Gastroesophageal sphincter (tissue), 4 donors: ENCODE measurements at regions not wholly inside any gene's neighbourhood (a gene's known extent, or its start where the extent isn't known, plus 50 kb on each side); places are given as distances from the start of the nearest gene placed in this dataset.
"Not testable (repeated sequence)": the region's sequence is repeated elsewhere in the genome, so short reads cannot be mapped to it uniquely, and the experiment has no call there.

ENCODE experiments used
- ATAC-seq: fragments of 150-250 bp; one replicate; pipeline ENCODE4 v1.9.1; 2016; ENCODE audit warnings: mild to moderate bottlenecking, moderate library complexity
- H3K27ac ChIP-seq, 4 donors: fragments of 200-600 bp; sonication (generic) in 3 of 4; 1 replicate in 3 of 4; 2 replicates in 1 of 4; pipeline ENCODE4 v1.5.1; 2016 to 2019
- H3K27me3 ChIP-seq: fragments of 200-600 bp; sonication (generic); one replicate; pipeline ENCODE4 v1.5.1; 2019
- H3K36me3 ChIP-seq, 2 donors: fragments of 200-600 bp; sonication (generic); one replicate each; pipeline ENCODE4 v1.5.1; 2019; ENCODE audit warnings: control low read depth in 1 of 2
- H3K4me1 ChIP-seq, 3 donors: fragments of 200-600 bp; sonication (generic); 1 replicate in 2 of 3; 2 replicates in 1 of 3; pipeline ENCODE4 v1.5.1; 2016 to 2019; ENCODE audit warnings: control low read depth in 2 of 3
- H3K4me3 ChIP-seq, 2 donors: fragments of 200-600 bp; sonication (generic); one replicate each; pipeline ENCODE4 v1.5.1; 2019; ENCODE audit warnings: mild to moderate bottlenecking in 1 of 2, moderate library complexity in 1 of 2
- H3K9me3 ChIP-seq, 3 donors: fragments of 200-600 bp; sonication (generic); one replicate each; pipeline ENCODE4 v1.5.1; 2017 to 2019; ENCODE audit warnings: control low read depth in 2 of 3
- EP300 ChIP-seq: sonication (generic); formaldehyde crosslinking; IDR thresholded peaks from one replicate; pipeline ENCODE4 v1.6.1; 2017; ENCODE audit warnings: antibody characterized with exemption, mild to moderate bottlenecking
- POLR2A ChIP-seq, 2 donors: fragments of 450-650 bp; IDR thresholded peaks; one replicate each; pipeline ENCODE4 v1.6.1; 2017; ENCODE audit warnings: antibody characterized with exemption in 2 of 2, mild to moderate bottlenecking in 2 of 2, moderate library complexity in 1 of 2
- POLR2AphosphoS5 ChIP-seq: sonication (generic); formaldehyde crosslinking; IDR thresholded peaks from one replicate; pipeline ENCODE4 v1.6.1; 2017; ENCODE audit warnings: antibody characterized with exemption
- WGBS, 2 donors: methylation state at CpG; one replicate each; pipeline ENCODE4 v1.1.5; 2018; ENCODE audit warnings: low coverage in 1 of 2; 5-methylcytosine and 5-hydroxymethylcytosine counted together
- TF ChIP-seq, protein P1 (sequence below), 4 experiments: fragments of 200-600 bp in 2 of 4; fragments of 450-650 bp in 2 of 4; sonication (generic) in 1 of 4; IDR thresholded peaks; one replicate each; pipeline ENCODE4 v1.5.1; 2017 to 2019; ENCODE audit warnings: antibody characterized with exemption in 4 of 4, mild to moderate bottlenecking in 2 of 4, moderate library complexity in 2 of 4

DNA sequence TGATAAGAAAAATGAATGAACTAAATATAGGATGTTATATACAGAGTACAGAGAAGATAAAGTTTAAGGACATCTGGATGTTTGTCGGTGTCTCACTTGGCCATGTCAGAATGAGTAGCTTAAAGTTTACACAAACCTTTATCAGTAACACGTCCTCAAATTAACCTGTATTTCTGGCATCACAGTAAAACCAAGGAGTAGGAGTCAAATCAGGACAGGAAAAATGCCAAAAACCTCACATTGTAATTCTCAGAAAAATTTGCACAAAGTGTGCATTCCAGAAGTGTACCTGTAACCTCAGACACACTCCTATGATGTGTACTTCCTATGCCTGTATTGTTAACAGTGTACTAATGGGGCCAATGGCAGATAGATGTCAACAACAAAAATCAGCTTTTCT, 139.3 kb downstream of the SMC2 start:
- Histone ChIP-seq H3K27ac (no peak overlapping the region), H3K4me1 (no peaks in the 10 kb centered on the region), H3K36me3 (no peaks in the 10 kb centered on the region), H3K27me3 (no peaks in the 10 kb centered on the region), H3K9me3 (peaks cover 0 to 12% (median 0%) of the 10 kb centered on the region in 3 donors), H3K4me3 (no peak overlapping the region)
- TF ChIP-seq POLR2A (IDR thresholded peaks at IDR 0.05) (no peak), POLR2AphosphoS5 (no peak)
- 0 to 17% methylated on average over 2 of the region's 2 CpGs for WGBS, 2 donors
- no peak for ATAC-seq

DNA sequence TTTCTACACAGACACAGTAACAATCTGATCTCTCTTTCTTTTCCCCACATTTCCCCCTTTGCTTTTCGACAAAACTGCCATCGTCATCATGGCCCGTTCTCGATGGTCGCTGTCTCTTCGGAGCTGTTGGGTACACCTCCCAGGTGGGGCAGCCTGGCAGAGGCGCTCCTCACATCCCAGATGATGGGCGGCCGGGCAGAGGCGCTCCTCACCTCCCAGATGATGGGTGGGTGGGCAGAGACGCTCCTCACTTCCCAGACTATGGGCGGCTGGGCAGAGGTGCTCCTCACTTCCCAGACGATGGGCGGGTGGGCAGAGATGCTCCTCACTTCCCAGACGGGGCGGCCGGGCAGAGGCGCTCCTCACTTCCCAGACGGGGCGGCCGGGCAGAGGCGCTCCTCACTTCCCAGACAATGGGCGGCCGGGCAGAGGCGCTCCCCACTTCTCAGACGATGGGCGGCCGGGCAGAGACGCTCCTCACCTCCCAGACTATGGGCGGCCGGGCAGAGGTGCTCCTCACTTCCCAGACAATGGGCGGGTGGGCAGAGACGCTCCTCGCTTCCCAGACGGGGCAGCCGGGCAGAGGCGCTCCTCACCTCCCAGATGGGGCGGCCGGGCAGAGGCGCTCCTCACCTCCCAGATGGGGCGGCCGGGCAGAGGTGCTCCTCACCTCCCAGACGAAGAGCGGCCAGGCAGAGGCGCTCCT, 140.7 kb downstream of the SMC2 start:
- not testable (repeated sequence) for H3K27me3 ChIP-seq, ATAC-seq, H3K36me3 ChIP-seq, H3K27ac ChIP-seq, H3K4me3 ChIP-seq, H3K4me1 ChIP-seq
- WGBS, 2 donors, result no CpG with 5 or more reads among the region's 45 CpGs
- peaks cover 0 to 12% (median 0%) of the 10 kb centered on the region in 3 donors for H3K9me3 ChIP-seq

DNA sequence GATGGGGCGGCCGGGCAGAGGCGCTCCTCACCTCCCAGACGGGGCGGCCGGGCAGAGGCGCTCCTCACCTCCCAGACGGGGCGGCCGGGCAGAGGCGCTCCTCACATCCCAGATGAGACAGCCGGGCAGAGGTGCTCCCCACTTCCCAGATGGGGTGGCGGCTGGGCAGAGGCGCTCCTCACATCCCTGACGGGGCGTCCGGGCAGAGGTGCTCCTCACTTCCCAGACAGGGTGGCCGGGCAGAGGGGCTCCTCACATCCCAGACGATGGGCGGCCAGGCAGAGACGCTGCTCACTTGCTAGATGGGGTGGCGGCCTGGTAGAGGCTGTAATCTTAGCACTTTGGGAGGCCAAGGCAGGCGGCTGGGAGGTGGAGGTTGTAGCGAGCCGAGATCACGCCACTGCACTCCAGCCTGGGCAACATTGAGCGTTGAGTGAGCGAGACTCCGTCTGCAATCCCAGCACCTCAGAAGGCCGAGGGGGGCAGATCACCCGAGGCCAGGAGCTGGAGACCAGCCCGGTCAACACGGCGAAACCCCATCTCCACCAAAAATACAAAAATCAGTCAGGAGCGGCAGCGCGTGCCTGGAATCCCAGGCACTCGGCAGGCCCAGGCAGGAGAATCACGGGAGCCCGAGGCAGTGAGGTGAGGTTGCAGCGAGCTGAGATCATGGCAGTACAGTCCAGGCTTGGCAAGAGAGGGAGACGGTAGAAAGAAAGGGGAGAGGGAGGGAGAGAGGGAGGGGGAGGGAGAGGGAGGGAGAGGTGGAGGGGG, 141.4 kb downstream of the SMC2 start:
- H3K36me3 ChIP-seq, H3K27me3 ChIP-seq, H3K27ac ChIP-seq, H3K4me3 ChIP-seq, ATAC-seq, H3K4me1 ChIP-seq: not testable (repeated sequence)
- 72 to 85% methylated on average over 2 to 4 of the region's 42 CpGs for WGBS, 2 donors
- H3K9me3 ChIP-seq, result peaks cover 0 to 12% (median 0%) of the 10 kb centered on the region in 3 donors

DNA sequence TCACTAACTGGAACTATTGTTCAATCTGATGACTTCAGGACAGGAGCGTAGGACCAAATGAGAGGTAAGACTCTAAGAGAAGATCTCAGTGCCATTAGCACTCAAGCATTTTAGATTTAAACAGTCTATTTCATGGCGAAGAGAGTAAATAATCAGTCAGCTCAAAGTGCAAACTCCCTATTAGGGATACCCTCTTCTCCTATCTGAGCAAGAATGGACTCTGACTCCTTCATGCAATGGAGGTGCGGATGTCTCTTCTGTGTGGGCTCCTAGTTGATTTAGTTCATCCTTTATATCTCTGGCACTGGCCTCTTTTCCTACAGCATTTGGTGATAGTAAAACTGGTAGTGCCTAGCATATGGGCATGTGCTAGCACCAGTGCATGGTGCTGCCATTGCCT, 144.6 kb downstream of the SMC2 start:
- H3K4me3 ChIP-seq, result no peak overlapping the region
- TF ChIP-seq EP300 (no peak), POLR2AphosphoS5 (no peak), POLR2A (IDR thresholded peaks at IDR 0.05) (no peak)
- TF ChIP-seq, protein P1, sequence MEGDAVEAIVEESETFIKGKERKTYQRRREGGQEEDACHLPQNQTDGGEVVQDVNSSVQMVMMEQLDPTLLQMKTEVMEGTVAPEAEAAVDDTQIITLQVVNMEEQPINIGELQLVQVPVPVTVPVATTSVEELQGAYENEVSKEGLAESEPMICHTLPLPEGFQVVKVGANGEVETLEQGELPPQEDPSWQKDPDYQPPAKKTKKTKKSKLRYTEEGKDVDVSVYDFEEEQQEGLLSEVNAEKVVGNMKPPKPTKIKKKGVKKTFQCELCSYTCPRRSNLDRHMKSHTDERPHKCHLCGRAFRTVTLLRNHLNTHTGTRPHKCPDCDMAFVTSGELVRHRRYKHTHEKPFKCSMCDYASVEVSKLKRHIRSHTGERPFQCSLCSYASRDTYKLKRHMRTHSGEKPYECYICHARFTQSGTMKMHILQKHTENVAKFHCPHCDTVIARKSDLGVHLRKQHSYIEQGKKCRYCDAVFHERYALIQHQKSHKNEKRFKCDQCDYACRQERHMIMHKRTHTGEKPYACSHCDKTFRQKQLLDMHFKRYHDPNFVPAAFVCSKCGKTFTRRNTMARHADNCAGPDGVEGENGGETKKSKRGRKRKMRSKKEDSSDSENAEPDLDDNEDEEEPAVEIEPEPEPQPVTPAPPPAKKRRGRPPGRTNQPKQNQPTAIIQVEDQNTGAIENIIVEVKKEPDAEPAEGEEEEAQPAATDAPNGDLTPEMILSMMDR (IDR thresholded peaks at IDR 0.05), result no peak
- H3K27me3 ChIP-seq, result no peaks in the 10 kb centered on the region
- H3K36me3 ChIP-seq, result no peaks in the 10 kb centered on the region
- peaks cover 0 to 12% (median 0%) of the 10 kb centered on the region in 3 donors for H3K9me3 ChIP-seq
- no peak overlapping the region for H3K27ac ChIP-seq
- no peak for ATAC-seq
- WGBS, 2 donors, result 64 to 65% methylated on average over 3 of the region's 3 CpGs
- H3K4me1 ChIP-seq, result no peaks in the 10 kb centered on the region

DNA sequence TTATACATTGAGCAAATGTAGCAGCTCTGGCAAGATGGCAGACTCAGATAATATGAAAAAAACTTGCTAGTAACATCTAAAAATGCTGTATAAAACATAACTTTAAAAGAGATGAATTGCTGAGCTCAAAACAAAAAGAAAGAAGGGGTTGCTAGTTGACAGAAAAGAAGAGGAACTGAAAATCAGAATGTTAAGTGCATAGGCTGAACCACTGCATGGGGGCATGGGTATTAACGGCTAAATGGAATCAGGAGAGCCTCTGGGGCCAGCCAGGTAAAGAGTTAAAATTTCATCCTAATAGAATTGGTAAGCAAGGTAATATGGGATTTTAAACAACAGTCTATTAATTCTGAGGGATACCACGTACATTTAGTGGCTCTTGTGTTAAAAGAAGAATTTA, 146.8 kb downstream of the SMC2 start:
- TF ChIP-seq, protein P1 (IDR thresholded peaks at IDR 0.05), result no peak
- TF ChIP-seq POLR2AphosphoS5 (no peak), POLR2A (IDR thresholded peaks at IDR 0.05) (no peak), EP300 (no peak)
- Histone ChIP-seq H3K36me3 (no peaks in the 10 kb centered on the region), H3K4me1 (no peaks in the 10 kb centered on the region), H3K9me3 (no peaks in the 10 kb centered on the region), H3K27ac (no peak overlapping the region), H3K27me3 (no peaks in the 10 kb centered on the region), H3K4me3 (no peak overlapping the region)
- WGBS, 2 donors, result 58 to 60% methylated on average over 2 of the region's 2 CpGs
- no peak for ATAC-seq

DNA sequence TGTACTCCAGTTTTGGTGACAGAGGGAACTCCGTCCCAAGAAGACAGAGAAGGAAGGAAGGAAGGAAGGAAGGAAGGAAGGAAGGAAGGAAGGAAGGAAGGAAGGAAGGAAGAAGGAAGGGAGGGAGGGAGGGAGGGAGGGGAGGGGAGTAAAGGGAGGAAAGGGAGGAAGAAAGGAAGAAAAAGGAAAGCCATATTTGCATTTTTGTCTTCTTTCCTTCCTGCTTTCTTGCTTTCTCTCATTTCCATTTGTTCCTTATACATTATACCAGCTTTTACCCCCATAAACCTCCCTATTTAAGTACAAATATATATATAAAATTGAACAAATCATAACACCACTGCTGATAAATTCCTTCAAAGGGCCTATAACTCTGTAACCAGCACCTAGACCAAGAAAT, 151.8 kb downstream of the SMC2 start:
- TF ChIP-seq, protein P1 (IDR thresholded peaks at IDR 0.05), result no peak
- TF ChIP-seq POLR2A (IDR thresholded peaks at IDR 0.05), result no peak
- TF ChIP-seq EP300, result no peak
- no peak for TF ChIP-seq POLR2AphosphoS5
- no peaks in the 10 kb centered on the region for H3K9me3 ChIP-seq
- H3K36me3 ChIP-seq, result no peaks in the 10 kb centered on the region
- ATAC-seq, result no peak
- no peak overlapping the region for H3K4me3 ChIP-seq
- no peaks in the 10 kb centered on the region for H3K27me3 ChIP-seq
- H3K4me1 ChIP-seq, result no peaks in the 10 kb centered on the region
- 83% methylated on average over 1 of the region's 1 CpG; no CpG with 5 or more reads in 1 of the 2 donors for WGBS, 2 donors
- no peak overlapping the region for H3K27ac ChIP-seq
